ENCODE measurements at regions not wholly inside any gene's neighbourhood (a gene's known extent, or its start where the extent isn't known, plus 50 kb on each side); places are given as distances from the start of the nearest gene placed in this dataset.

GRCh38 chr2:81249152-81249551 lies 944.6 kb upstream of the LRRTM1 start:
- H3K4me3 ChIP-seq (ENCODE audit: low read depth, low read length): no peak overlapping the region
- TF ChIP-seq CTCF (IDR thresholded peaks at IDR 0.05; ENCODE audit: low read depth, low read length): no peak

- no peak for TF ChIP-seq CTCF (IDR thresholded peaks at IDR 0.05; ENCODE audit: low read depth, low read length)
- H3K4me3 ChIP-seq (ENCODE audit: low read depth, low read length): no peak overlapping the region
Measured at GRCh38 chr2:81247648-81248047, 943.1 kb upstream of the LRRTM1 start.

- TF ChIP-seq CTCF (IDR thresholded peaks at IDR 0.05; ENCODE audit: low read depth, low read length): no peak
- H3K4me3 ChIP-seq (ENCODE audit: low read depth, low read length): no peak overlapping the region
Measured at GRCh38 chr2:81242501-81242900, 937.9 kb upstream of the LRRTM1 start.

- TF ChIP-seq CTCF (IDR thresholded peaks at IDR 0.05; ENCODE audit: low read depth, low read length): no peak
Measured at GRCh38 chr2:81238462-81238861, 933.9 kb upstream of the LRRTM1 start.

GRCh38 chr2:81235601-81236000 lies 931.0 kb upstream of the LRRTM1 start:
- no peak for TF ChIP-seq CTCF (IDR thresholded peaks at IDR 0.05; ENCODE audit: low read depth, low read length)

More at GRCh38 chr2:81238462-81238861, 933.9 kb upstream of the LRRTM1 start:
- no peak overlapping the region for H3K4me3 ChIP-seq (ENCODE audit: low read depth, low read length)

GRCh38 chr2:81234711-81235110 lies 930.2 kb upstream of the LRRTM1 start:
- H3K4me3 ChIP-seq (ENCODE audit: low read depth, low read length): no peak overlapping the region
- no peak for TF ChIP-seq CTCF (IDR thresholded peaks at IDR 0.05; ENCODE audit: low read depth, low read length)

More at GRCh38 chr2:81235601-81236000, 931.0 kb upstream of the LRRTM1 start:
- no peak overlapping the region for H3K4me3 ChIP-seq (ENCODE audit: low read depth, low read length)

- H3K4me3 ChIP-seq (ENCODE audit: low read depth, low read length): no peak overlapping the region
- no peak for TF ChIP-seq CTCF (IDR thresholded peaks at IDR 0.05; ENCODE audit: low read depth, low read length)
Measured at GRCh38 chr2:81225756-81226155, 921.2 kb upstream of the LRRTM1 start.
